AG09319 (cell line): ENCODE measurements at regions not wholly inside any gene's neighbourhood (a gene's known extent, or its start where the extent isn't known, plus 50 kb on each side); places are given as distances from the start of the nearest gene placed in this dataset.

Experiments used
- DNase-seq: peaks from one replicate; pipeline ENCODE4 v3.0.0-alpha.2; 2010; ENCODE audit warnings: low read depth; ENCODE audit errors: extremely low read depth
- TF ChIP-seq, protein P1 (sequence below): IDR thresholded peaks from 2 replicates; pipeline ENCODE4 v1.5.1; 2011; ENCODE audit warnings: low read depth, mild to moderate bottlenecking, inconsistent platforms, low read length, moderate library complexity

GRCh38 chr5:4198461-4198860 is 602.8 kb downstream of the IRX1 start:
- TF ChIP-seq, protein P1, sequence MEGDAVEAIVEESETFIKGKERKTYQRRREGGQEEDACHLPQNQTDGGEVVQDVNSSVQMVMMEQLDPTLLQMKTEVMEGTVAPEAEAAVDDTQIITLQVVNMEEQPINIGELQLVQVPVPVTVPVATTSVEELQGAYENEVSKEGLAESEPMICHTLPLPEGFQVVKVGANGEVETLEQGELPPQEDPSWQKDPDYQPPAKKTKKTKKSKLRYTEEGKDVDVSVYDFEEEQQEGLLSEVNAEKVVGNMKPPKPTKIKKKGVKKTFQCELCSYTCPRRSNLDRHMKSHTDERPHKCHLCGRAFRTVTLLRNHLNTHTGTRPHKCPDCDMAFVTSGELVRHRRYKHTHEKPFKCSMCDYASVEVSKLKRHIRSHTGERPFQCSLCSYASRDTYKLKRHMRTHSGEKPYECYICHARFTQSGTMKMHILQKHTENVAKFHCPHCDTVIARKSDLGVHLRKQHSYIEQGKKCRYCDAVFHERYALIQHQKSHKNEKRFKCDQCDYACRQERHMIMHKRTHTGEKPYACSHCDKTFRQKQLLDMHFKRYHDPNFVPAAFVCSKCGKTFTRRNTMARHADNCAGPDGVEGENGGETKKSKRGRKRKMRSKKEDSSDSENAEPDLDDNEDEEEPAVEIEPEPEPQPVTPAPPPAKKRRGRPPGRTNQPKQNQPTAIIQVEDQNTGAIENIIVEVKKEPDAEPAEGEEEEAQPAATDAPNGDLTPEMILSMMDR, result no peak
- no peak for DNase-seq

GRCh38 chr5:4199049-4199841 is 603.6 kb downstream of the IRX1 start:
- TF ChIP-seq, protein P1, result no peak
- DNase-seq, result no peak

DNA sequence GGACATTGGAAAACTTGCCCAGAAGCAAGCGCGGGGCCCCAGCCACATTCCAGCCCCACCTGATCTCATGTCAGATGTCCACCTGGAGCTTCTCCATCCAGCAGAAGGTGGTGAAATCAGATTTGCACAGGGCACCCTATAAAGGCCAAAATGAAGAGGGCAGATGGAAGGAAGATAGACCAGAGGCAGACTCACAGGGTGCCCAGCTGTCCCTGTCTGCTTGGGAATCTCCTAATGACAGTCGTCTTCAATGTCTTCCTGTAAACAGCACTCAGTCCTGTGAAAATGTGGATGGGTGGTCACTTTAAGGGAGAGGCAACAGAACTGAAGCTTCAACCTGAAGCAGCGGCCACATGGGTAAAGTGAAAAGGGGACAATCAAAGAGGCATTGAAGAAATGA is 607.5 kb downstream of the IRX1 start:
- no peak for DNase-seq
- TF ChIP-seq, protein P1, result no peak

GRCh38 chr5:4204276-4205141 is 608.9 kb downstream of the IRX1 start:
- TF ChIP-seq, protein P1, result no peak
- no peak for DNase-seq

DNA sequence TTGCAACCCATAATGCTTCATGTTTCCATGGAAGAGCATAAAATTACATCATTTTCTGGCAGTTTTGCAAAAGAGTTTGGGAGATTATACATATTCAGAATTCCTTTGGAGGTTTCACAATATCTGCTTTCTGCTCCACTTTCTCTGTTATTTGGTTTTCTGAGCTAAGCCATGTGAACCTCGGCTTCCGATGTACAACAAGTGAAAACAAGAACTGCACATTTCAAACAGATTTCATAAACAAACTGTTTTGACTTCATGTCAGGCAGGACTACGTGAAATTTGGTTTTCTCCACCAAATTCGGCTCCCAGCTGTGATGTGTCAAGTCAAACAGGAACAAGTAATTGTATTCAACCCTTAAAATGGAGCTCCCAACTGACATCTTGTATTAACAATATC is 609.8 kb downstream of the IRX1 start:
- DNase-seq, result no peak
- TF ChIP-seq, protein P1, result no peak

DNA sequence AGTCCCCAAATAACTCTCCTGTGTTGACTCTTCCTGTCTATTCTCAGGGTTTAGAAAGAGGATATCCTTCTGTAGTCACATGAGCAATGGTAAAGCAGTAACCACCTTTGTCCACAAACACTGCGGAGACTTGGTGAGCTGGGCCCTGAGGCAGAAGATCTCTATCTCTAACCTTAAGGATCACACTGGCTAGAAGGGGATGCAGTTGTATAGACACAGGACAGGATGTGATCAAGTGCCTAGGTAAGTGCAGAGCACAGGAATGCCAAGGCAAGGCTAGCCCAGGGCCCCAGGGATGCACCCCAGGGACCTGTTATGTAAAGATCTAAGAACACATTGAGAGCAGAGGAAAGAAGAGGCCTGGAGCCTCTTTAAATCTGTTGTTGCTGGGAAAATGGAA is 610.5 kb downstream of the IRX1 start:
- DNase-seq, result no peak
- TF ChIP-seq, protein P1, result no peak

DNA sequence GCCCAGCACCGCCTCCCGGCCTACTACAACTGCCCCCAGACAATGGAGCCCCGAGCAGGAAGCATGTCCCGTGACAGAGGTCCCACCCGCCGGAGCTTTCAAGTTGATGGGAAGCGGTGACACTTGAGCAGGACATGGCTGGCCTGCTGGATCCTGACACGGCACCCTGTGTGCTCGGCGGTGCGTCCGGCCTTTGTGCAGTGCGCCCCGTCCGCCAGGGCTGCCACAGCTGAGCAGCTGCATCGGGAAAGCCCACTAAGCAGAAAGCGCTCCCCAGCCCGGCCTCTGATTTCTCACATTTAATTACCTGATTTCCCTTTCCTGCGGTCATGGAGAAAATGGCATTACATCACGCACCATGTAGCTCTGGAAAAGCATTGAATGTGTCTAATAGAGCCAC is 611.9 kb downstream of the IRX1 start:
- TF ChIP-seq, protein P1, result no peak
- no peak for DNase-seq
